Left forelimb (tissue), 1 donor: ENCODE measurements at regions not wholly inside any gene's neighbourhood (a gene's known extent, or its start where the extent isn't known, plus 50 kb on each side); places are given as distances from the start of the nearest gene placed in this dataset.
"Not testable (repeated sequence)": the region's sequence is repeated elsewhere in the genome, so short reads cannot be mapped to it uniquely, and the experiment has no call there.

ENCODE experiments used
- DNase-seq: peaks from one replicate; pipeline ENCODE4 v3.0.0-alpha.2; 2018; ENCODE audit warnings: low spot score

GRCh38 chr5:67771221-67771620, 444.3 kb upstream of the PIK3R1 start:
- DNase-seq = no peak

GRCh38 chr5:67770431-67771025, 445.0 kb upstream of the PIK3R1 start:
- no peak for DNase-seq

GRCh38 chr5:67765697-67766096, 449.9 kb upstream of the PIK3R1 start:
- DNase-seq = no peak

- not testable (repeated sequence) for DNase-seq
Measured at GRCh38 chr5:67757771-67758170, 457.8 kb upstream of the PIK3R1 start.

GRCh38 chr5:67752357-67752708, 463.2 kb upstream of the PIK3R1 start:
- DNase-seq = no peak

GRCh38 chr5:67748165-67748690, 467.3 kb upstream of the PIK3R1 start:
- no peak for DNase-seq

GRCh38 chr5:67747096-67747495, 468.5 kb upstream of the PIK3R1 start:
- DNase-seq = no peak

- DNase-seq = not testable (repeated sequence)
Measured at GRCh38 chr5:67746608-67747007, 468.9 kb upstream of the PIK3R1 start.

- no peak for DNase-seq
Measured at GRCh38 chr5:67746103-67746502, 469.5 kb upstream of the PIK3R1 start.

- DNase-seq = no peak
Measured at GRCh38 chr5:67732921-67733320, 482.6 kb upstream of the PIK3R1 start.

- DNase-seq = no peak
Measured at GRCh38 chr5:67732471-67732870, 483.1 kb upstream of the PIK3R1 start.

- DNase-seq = no peak
Measured at GRCh38 chr5:67731886-67732285, 483.7 kb upstream of the PIK3R1 start.

GRCh38 chr5:67730917-67731474, 484.6 kb upstream of the PIK3R1 start:
- no peak for DNase-seq

- DNase-seq = no peak
Measured at GRCh38 chr5:67728326-67728890, 487.1 kb upstream of the PIK3R1 start.

GRCh38 chr5:67725604-67726003, 490.0 kb upstream of the PIK3R1 start:
- no peak for DNase-seq

GRCh38 chr5:67724412-67725135, 491.0 kb upstream of the PIK3R1 start:
- no peak for DNase-seq

GRCh38 chr5:67723873-67724272, 491.7 kb upstream of the PIK3R1 start:
- no peak for DNase-seq

GRCh38 chr5:67722582-67722981, 493.0 kb upstream of the PIK3R1 start:
- DNase-seq = not testable (repeated sequence)

GRCh38 chr5:67720162-67720772, 495.3 kb upstream of the PIK3R1 start:
- DNase-seq = no peak

GRCh38 chr5:67702008-67702407, 505.4 kb upstream of the CD180 start:
- DNase-seq = no peak

- no peak for DNase-seq
Measured at GRCh38 chr5:67699560-67699959, 503.0 kb upstream of the CD180 start.

GRCh38 chr5:67696446-67696845, 499.8 kb upstream of the CD180 start:
- DNase-seq = no peak

- DNase-seq = no peak
Measured at GRCh38 chr5:67695369-67695768, 498.8 kb upstream of the CD180 start.
